PC-9 (cell line): ENCODE measurements at regions not wholly inside any gene's neighbourhood (a gene's known extent, or its start where the extent isn't known, plus 50 kb on each side); places are given as distances from the start of the nearest gene placed in this dataset.

Source experiments
- BruUV-seq: library from RNA; stranded (reverse); fragments of 400-500 nt; replicated peaks from 2 replicates; lab custom pipeline; 2021; lab: Mats Ljungman, UMichigan
- CTCF ChIA-PET: fragments of 300-600 bp; sonication (Branson Sonifier 250); formaldehyde crosslinking; loops from one replicate; lab custom pipeline; 2022; ENCODE audit warnings: antibody characterized with exemption; lab: Charles Lee
- POLR2A ChIA-PET: fragments of 300-600 bp; sonication (Branson Sonifier 250); formaldehyde crosslinking; loops from one replicate; lab custom pipeline; 2022; ENCODE audit warnings: antibody characterized with exemption; ENCODE audit not compliant: unreplicated experiment; lab: Charles Lee
- DNase-seq, 2 experiments: peaks; one replicate each; pipeline versions ENCODE4 v3.0.0 to v3.0.0-alpha.2; 2015 to 2022; ENCODE audit warnings: mixed read lengths in 1 of 2
- H2AFZ ChIP-seq: fragments of 200-600 bp; sonication (generic); 2 replicates; pipeline ENCODE4 v1.8.1; 2017; ENCODE audit warnings: antibody characterized with exemption
- H3F3A ChIP-seq: fragments of 200-600 bp; sonication (generic); 2 replicates; pipeline ENCODE4 v1.8.1; 2017; ENCODE audit warnings: antibody characterized with exemption, mild to moderate bottlenecking, low read depth; ENCODE audit not compliant: insufficient read depth
- H3K27ac ChIP-seq: fragments of 200-600 bp; sonication (generic); 2 replicates; pipeline ENCODE4 v1.6.1; 2016; ENCODE audit warnings: mixed run types
- H3K27me3 ChIP-seq: fragments of 200-600 bp; sonication (generic); 2 replicates; pipeline ENCODE4 v1.6.1; 2016; ENCODE audit warnings: low read depth, mixed run types; ENCODE audit not compliant: insufficient read depth
- H3K36me3 ChIP-seq: fragments of 200-600 bp; sonication (generic); 2 replicates; pipeline ENCODE4 v1.6.1; 2016; ENCODE audit warnings: low read depth, mixed run types
- H3K4me1 ChIP-seq: fragments of 200-600 bp; sonication (generic); replicated peaks from 2 replicates; pipeline ENCODE4 v1.6.1; 2016; ENCODE audit warnings: mixed run types; ENCODE audit not compliant: insufficient read depth
- H3K4me2 ChIP-seq: fragments of 200-600 bp; sonication (generic); 2 replicates; pipeline ENCODE4 v1.6.1; 2017; ENCODE audit warnings: mixed run types
- H3K4me3 ChIP-seq: fragments of 200-600 bp; sonication (generic); 2 replicates; pipeline ENCODE4 v1.6.1; 2016; ENCODE audit warnings: mixed run types
- H3K79me2 ChIP-seq: fragments of 200-600 bp; sonication (generic); 2 replicates; pipeline ENCODE4 v1.6.1; 2017; ENCODE audit warnings: low read depth, mixed run types
- H3K9me2 ChIP-seq: fragments of 200-600 bp; sonication (generic); 2 replicates; pipeline ENCODE4 v1.8.1; 2017; ENCODE audit warnings: mild to moderate bottlenecking; ENCODE audit not compliant: insufficient read depth
- H3K9me3 ChIP-seq: fragments of 200-600 bp; sonication (generic); 2 replicates; pipeline ENCODE4 v1.8.1; 2016; ENCODE audit warnings: low read depth; ENCODE audit not compliant: insufficient read depth
- H4K20me1 ChIP-seq: fragments of 200-600 bp; sonication (generic); 2 replicates; pipeline ENCODE4 v1.8.1; 2017; ENCODE audit not compliant: insufficient read depth
- EZH2 ChIP-seq: fragments of 200-600 bp; sonication (generic); IDR thresholded peaks from 2 replicates; pipeline ENCODE4 v1.8.0; 2017; ENCODE audit warnings: antibody characterized with exemption, low read depth
- intact Hi-C: fragments of 100-400 bp; cut with micrococcal nuclease; formaldehyde crosslinking; loops from one replicate; pipeline ENCODE4 v1.10.0; 2022; ENCODE audit not compliant: unreplicated experiment
- TF ChIP-seq, protein P1 (sequence below): fragments of 200-600 bp; sonication (generic); conservative IDR thresholded peaks from 2 replicates; pipeline ENCODE4 v1.6.1; 2017; ENCODE audit warnings: mixed run types, antibody characterized with exemption, mild to moderate bottlenecking, moderate library complexity

DNA sequence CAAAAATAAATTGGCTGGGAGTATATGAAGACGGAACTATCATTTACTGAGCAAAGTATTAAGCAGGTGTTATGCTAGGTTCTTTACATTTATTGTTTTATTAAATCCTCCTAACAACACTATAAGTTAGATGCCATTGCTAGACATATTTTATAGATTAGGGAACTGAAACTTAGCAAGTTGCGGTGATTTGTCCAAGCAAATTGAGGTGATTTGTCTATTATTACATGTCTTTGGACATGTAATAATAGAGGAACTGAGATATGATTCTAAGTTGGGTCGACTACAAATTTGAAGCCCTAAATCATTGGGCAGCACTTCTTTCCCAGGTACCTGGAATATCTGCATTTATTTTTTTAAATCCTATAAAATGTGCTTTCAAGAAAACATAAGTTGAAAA, 429.9 kb downstream of the GABRG2 start:
- no peaks in the 10 kb centered on the region for H3F3A ChIP-seq
- TF ChIP-seq EZH2: no peak
- TF ChIP-seq, protein P1, sequence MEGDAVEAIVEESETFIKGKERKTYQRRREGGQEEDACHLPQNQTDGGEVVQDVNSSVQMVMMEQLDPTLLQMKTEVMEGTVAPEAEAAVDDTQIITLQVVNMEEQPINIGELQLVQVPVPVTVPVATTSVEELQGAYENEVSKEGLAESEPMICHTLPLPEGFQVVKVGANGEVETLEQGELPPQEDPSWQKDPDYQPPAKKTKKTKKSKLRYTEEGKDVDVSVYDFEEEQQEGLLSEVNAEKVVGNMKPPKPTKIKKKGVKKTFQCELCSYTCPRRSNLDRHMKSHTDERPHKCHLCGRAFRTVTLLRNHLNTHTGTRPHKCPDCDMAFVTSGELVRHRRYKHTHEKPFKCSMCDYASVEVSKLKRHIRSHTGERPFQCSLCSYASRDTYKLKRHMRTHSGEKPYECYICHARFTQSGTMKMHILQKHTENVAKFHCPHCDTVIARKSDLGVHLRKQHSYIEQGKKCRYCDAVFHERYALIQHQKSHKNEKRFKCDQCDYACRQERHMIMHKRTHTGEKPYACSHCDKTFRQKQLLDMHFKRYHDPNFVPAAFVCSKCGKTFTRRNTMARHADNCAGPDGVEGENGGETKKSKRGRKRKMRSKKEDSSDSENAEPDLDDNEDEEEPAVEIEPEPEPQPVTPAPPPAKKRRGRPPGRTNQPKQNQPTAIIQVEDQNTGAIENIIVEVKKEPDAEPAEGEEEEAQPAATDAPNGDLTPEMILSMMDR: no peak
- H2AFZ ChIP-seq: no peak overlapping the region
- no peaks in the 10 kb centered on the region for H4K20me1 ChIP-seq
- intact Hi-C loops: no loop called here
- no peaks in the 10 kb centered on the region for H3K27me3 ChIP-seq
- H3K36me3 ChIP-seq: no peaks in the 10 kb centered on the region
- POLR2A ChIA-PET: no interaction called here
- H3K4me2 ChIP-seq: no peak overlapping the region
- no TSS peak for BruUV-seq
- CTCF ChIA-PET: no interaction called here
- H3K4me1 ChIP-seq: no peaks in the 10 kb centered on the region
- H3K79me2 ChIP-seq: no peaks in the 10 kb centered on the region
- H3K9me2 ChIP-seq: no peaks in the 10 kb centered on the region
- no peak overlapping the region for H3K27ac ChIP-seq
- no peak for DNase-seq
- no peaks in the 10 kb centered on the region for H3K9me3 ChIP-seq
- H3K4me3 ChIP-seq: no peak overlapping the region

DNA sequence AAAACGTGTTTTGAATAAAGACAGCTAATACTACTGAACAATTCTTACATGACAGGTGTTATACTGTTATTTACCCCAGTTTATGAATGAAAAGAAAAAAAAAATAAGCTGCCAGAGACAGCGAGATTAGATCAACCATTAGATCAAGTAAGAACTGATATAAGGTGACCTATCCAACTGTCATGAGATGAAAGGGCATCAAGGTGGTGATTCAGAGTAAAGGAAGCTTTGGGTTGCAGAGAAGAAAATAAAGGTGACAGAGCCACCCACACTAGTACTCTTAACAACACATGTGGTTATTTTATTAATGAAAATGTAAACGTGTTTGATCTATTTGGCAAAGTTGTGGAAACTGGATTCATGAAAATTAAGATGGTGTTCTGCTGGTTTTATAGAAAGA, 435.2 kb downstream of the GABRG2 start:
- Histone ChIP-seq H2AFZ (no peak overlapping the region), H3K27ac (no peak overlapping the region), H3K9me3 (no peaks in the 10 kb centered on the region), H3K27me3 (no peaks in the 10 kb centered on the region), H4K20me1 (no peaks in the 10 kb centered on the region), H3K79me2 (no peaks in the 10 kb centered on the region), H3K36me3 (no peaks in the 10 kb centered on the region), H3K4me1 (no peaks in the 10 kb centered on the region), H3F3A (no peaks in the 10 kb centered on the region), H3K4me3 (no peak overlapping the region), H3K4me2 (no peak overlapping the region), H3K9me2 (no peaks in the 10 kb centered on the region)
- BruUV-seq: no TSS peak
- no peak for DNase-seq
- ChIA-PET CTCF (no interaction called here), POLR2A (no interaction called here)
- TF ChIP-seq EZH2: no peak
- TF ChIP-seq, protein P1: no peak
- intact Hi-C loops: no loop called here

DNA sequence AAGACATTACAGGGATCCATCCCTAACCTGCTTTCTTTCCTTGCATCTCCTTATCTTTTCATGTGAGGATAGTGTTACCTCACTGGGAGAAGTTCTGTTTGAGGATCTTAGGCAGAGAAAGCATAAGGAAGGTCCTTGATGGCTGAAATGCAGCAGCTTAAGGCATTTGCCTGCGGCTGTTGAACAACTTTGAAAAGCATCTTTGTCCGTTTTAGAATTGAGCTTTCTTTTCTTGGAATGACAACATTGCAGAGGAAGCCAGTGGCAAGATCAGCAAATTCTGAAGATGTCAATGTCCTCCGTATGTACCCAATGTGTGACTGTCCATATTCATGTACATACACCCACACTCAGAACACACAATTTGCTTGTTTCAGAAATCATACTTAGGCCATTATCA, 436.2 kb downstream of the GABRG2 start:
- intact Hi-C loops: no loop called here
- H3K4me2 ChIP-seq: no peak overlapping the region
- no peak overlapping the region for H2AFZ ChIP-seq
- CTCF ChIA-PET: no interaction called here
- H3K9me2 ChIP-seq: no peaks in the 10 kb centered on the region
- no peaks in the 10 kb centered on the region for H4K20me1 ChIP-seq
- H3K9me3 ChIP-seq: no peaks in the 10 kb centered on the region
- no TSS peak for BruUV-seq
- no peak overlapping the region for H3K27ac ChIP-seq
- no peak overlapping the region for H3K4me3 ChIP-seq
- H3K4me1 ChIP-seq: no peaks in the 10 kb centered on the region
- no peak for DNase-seq
- no peaks in the 10 kb centered on the region for H3K27me3 ChIP-seq
- H3K79me2 ChIP-seq: no peaks in the 10 kb centered on the region
- TF ChIP-seq EZH2: no peak
- TF ChIP-seq, protein P1: no peak
- H3K36me3 ChIP-seq: no peaks in the 10 kb centered on the region
- no peaks in the 10 kb centered on the region for H3F3A ChIP-seq
- POLR2A ChIA-PET: no interaction called here
